OCI-LY3 (cell line): ENCODE measurements at regions not wholly inside any gene's neighbourhood (a gene's known extent, or its start where the extent isn't known, plus 50 kb on each side); places are given as distances from the start of the nearest gene placed in this dataset.
A peak's percentile ranks its signal among the peaks of the same experiment; 100 is the strongest.

Source experiments
- H2AFZ ChIP-seq: fragments of 200-600, 300-600 bp; shearing (Covaris generic); 2 replicates; pipeline ENCODE4 v1.6.0; 2014; ENCODE audit warnings: antibody characterized with exemption, low read depth, low read length
- H3K27ac ChIP-seq: fragments of 200-600, 300-600 bp; sonication (generic); 2 replicates; pipeline ENCODE4 v1.5.1; 2014; ENCODE audit warnings: mild to moderate bottlenecking, low read length, moderate library complexity, mixed read lengths
- H3K27me3 ChIP-seq: fragments of 200-600, 300-600 bp; sonication (generic); 2 replicates; pipeline ENCODE4 v1.6.1; 2014; ENCODE audit warnings: low read depth, low read length, mixed read lengths
- H3K36me3 ChIP-seq: fragments of 200-600, 300-600 bp; sonication (generic); replicated peaks from 2 replicates; pipeline ENCODE3; 2014; ENCODE audit warnings: low read depth, low read length, mixed read lengths
- H3K4me1 ChIP-seq: fragments of 300-600, 200-600 bp; sonication (generic); 2 replicates; pipeline ENCODE4 v1.6.1; 2014; ENCODE audit warnings: low read length, mixed read lengths
- H3K4me2 ChIP-seq: fragments of 200-600, 300-600 bp; sonication (generic); 2 replicates; pipeline ENCODE4 v1.6.1; 2014; ENCODE audit warnings: low read length, mixed read lengths
- H3K4me3 ChIP-seq: fragments of 300-600, 200-600 bp; sonication (generic); 2 replicates; pipeline ENCODE4 v1.5.1; 2014; ENCODE audit warnings: antibody characterized with exemption, mild to moderate bottlenecking, low read length, moderate library complexity
- H3K79me2 ChIP-seq: fragments of 300-600, 200-600 bp; shearing (Covaris generic); 2 replicates; pipeline ENCODE4 v1.6.1; 2014; ENCODE audit warnings: mild to moderate bottlenecking, low read length, mixed read lengths
- H3K9ac ChIP-seq: fragments of 300-600, 200-600 bp; shearing (Covaris generic); 2 replicates; pipeline ENCODE4 v1.6.0; 2014; ENCODE audit warnings: mild to moderate bottlenecking, low read length, moderate library complexity
- H3K9me3 ChIP-seq: fragments of 200-600, 300-600 bp; shearing (Covaris generic); 2 replicates; pipeline ENCODE4 v1.6.1; 2014; ENCODE audit warnings: low read length, mixed read lengths; ENCODE audit not compliant: insufficient read depth
- H4K20me1 ChIP-seq: fragments of 200-600, 300-600 bp; sonication (generic); 2 replicates; pipeline ENCODE4 v1.6.1; 2016; ENCODE audit warnings: low read length, mixed read lengths; ENCODE audit not compliant: insufficient read depth
- EZH2phosphoT487 ChIP-seq: fragments of 200-600 bp; shearing (Covaris generic); IDR thresholded peaks from 2 replicates; pipeline ENCODE4 v1.6.1; 2018; ENCODE audit warnings: antibody characterized with exemption, mixed run types, low read depth
- TF ChIP-seq, protein P1 (sequence below): fragments of 200-600, 300-600 bp; sonication (generic); IDR thresholded peaks from 2 replicates; pipeline ENCODE4 v1.5.1; 2014; ENCODE audit warnings: antibody characterized with exemption, low read length, low read depth

DNA sequence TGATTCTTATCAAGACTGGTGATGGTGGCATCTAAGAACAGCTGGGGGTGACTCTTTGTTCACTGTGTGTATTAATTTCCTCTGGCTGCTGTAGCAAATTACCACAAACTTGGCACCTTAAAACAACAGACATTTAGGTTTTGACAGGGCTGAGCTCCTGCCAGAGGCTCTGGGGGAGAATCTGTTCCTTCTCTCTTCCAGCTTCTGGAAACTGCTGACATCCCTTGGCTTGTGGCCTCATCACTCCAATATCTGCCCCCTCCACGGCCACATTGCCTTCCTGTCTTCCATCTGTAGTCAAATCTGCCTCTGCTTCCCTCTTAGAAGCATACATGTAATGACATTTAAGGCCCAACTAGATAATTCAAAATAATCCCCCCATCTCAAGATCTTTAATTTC, 274.9 kb downstream of the PRL start:
- Histone ChIP-seq H3K79me2 (no peaks in the 10 kb centered on the region), H3K27me3 (no peaks in the 10 kb centered on the region), H3K27ac (no peak overlapping the region), H3K9ac (no peak overlapping the region), H2AFZ (no peak overlapping the region), H3K4me2 (no peak overlapping the region), H3K36me3 (peaks cover 5% of the 10 kb centered on the region), H3K4me3 (no peak overlapping the region), H3K9me3 (no peaks in the 10 kb centered on the region), H3K4me1 (peaks cover 35% of the 10 kb centered on the region), H4K20me1 (no peaks in the 10 kb centered on the region)
- TF ChIP-seq, protein P1, sequence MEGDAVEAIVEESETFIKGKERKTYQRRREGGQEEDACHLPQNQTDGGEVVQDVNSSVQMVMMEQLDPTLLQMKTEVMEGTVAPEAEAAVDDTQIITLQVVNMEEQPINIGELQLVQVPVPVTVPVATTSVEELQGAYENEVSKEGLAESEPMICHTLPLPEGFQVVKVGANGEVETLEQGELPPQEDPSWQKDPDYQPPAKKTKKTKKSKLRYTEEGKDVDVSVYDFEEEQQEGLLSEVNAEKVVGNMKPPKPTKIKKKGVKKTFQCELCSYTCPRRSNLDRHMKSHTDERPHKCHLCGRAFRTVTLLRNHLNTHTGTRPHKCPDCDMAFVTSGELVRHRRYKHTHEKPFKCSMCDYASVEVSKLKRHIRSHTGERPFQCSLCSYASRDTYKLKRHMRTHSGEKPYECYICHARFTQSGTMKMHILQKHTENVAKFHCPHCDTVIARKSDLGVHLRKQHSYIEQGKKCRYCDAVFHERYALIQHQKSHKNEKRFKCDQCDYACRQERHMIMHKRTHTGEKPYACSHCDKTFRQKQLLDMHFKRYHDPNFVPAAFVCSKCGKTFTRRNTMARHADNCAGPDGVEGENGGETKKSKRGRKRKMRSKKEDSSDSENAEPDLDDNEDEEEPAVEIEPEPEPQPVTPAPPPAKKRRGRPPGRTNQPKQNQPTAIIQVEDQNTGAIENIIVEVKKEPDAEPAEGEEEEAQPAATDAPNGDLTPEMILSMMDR, result no peak
- TF ChIP-seq EZH2phosphoT487, result no peak

DNA sequence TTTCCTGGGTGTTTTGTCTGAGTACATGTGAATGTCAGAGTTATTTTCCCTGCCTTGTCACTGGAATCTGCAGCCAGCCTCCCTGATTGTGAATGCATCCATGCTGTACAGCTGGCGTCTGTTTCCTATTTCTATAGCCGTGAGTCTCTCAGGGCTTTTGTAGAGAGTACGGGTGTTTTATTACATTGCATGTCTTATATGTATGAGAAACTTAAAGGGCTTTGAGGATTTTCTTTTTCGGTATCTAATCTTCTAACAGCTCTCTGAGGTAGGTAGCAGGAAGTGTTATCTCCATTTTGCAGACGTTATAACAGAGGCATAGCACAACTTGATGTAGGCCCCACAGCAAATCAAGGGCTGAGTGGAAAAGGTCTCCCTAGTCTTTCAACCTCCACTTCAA, 272.9 kb downstream of the PRL start:
- H3K4me1 ChIP-seq, result peaks cover 35% of the 10 kb centered on the region
- no peak overlapping the region for H2AFZ ChIP-seq
- no peaks in the 10 kb centered on the region for H3K27me3 ChIP-seq
- H3K36me3 ChIP-seq, result peaks cover 5% of the 10 kb centered on the region
- TF ChIP-seq, protein P1, result no peak
- TF ChIP-seq EZH2phosphoT487, result no peak
- H3K27ac ChIP-seq, result no peak overlapping the region
- no peaks in the 10 kb centered on the region for H3K9me3 ChIP-seq
- H4K20me1 ChIP-seq, result no peaks in the 10 kb centered on the region
- no peak overlapping the region for H3K9ac ChIP-seq
- H3K4me3 ChIP-seq, result no peak overlapping the region
- no peak overlapping the region for H3K4me2 ChIP-seq
- H3K79me2 ChIP-seq, result no peaks in the 10 kb centered on the region

DNA sequence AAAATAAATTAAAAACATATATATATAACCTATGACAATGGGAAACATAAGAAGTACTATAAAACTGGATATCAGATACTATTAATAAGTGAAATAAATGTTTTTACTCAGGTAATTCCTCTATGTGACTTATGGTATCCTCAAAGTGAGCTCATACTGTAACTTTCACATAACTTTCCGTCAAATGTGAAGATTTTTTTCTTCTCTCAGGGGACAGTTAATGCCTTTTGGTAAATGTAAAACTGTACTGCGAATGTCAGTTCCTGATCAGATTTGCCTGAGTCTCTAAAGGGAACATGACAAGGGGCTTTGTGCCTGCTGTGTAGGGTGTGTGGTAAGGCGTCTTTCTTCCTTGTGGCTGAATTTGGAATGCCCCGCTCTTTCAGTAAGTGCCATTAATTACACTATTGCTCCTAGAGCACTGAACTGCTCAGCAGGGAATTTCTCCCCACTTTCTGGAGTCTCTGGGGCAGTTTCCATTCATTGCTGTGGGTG, 271.8 kb downstream of the PRL start:
- Histone ChIP-seq H3K27me3 (no peaks in the 10 kb centered on the region), H3K79me2 (no peaks in the 10 kb centered on the region), H2AFZ (peak overlapping the region; percentile 57), H4K20me1 (no peaks in the 10 kb centered on the region), H3K9ac (peak overlapping the region; percentile 55), H3K9me3 (no peaks in the 10 kb centered on the region), H3K4me3 (peak overlapping the region; percentile 67), H3K36me3 (peaks cover 5% of the 10 kb centered on the region), H3K4me2 (peak overlapping the region; percentile 62), H3K4me1 (peaks cover 35% of the 10 kb centered on the region), H3K27ac (peak overlapping the region; percentile 63)
- TF ChIP-seq, protein P1, result no peak
- no peak for TF ChIP-seq EZH2phosphoT487

DNA sequence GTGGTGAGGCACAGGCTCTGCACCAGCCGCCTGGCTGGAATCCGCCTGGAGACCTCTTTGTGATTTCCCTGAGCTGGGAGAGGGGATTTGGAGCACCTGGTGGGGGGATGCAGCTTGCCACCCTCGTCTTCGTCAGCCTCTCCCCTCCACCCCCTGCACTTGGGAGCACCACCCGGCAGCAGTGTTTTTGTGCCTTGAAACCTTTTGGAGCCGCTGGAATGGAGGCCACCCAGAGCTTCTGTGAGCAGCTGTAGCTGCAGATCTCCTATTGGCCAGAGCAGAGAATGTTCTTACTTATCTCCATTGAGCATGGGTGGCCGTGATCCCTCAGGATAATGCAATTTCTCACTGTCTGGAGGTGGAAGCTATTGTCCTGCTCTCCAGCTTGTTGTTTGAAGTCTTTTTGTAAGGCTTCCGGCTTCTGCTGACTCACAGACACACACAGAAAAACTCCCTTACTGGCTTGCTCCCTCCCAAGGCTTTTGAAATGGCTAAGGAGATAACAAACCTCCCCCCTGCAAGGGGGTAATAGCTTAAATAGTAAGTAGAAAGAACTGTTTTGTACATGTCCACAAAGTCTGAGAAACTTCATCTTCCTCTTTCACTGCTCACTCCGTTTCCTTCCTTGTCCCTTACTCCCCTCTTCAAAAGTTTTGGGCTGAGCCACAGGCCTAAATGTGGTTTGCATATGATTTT, 271.2 kb downstream of the PRL start:
- peak overlapping the region; percentile 57 for H2AFZ ChIP-seq
- peaks cover 32% of the 10 kb centered on the region for H3K4me1 ChIP-seq
- H3K36me3 ChIP-seq, result peaks cover 5% of the 10 kb centered on the region
- H3K4me2 ChIP-seq, result peak overlapping the region; percentile 62
- no peaks in the 10 kb centered on the region for H3K9me3 ChIP-seq
- no peak for TF ChIP-seq EZH2phosphoT487
- no peaks in the 10 kb centered on the region for H3K79me2 ChIP-seq
- H3K27ac ChIP-seq, result peak overlapping the region; percentile 63
- no peaks in the 10 kb centered on the region for H3K27me3 ChIP-seq
- peak overlapping the region; percentile 55 for H3K9ac ChIP-seq
- peak overlapping the region; percentile 67 for H3K4me3 ChIP-seq
- H4K20me1 ChIP-seq, result no peaks in the 10 kb centered on the region
